ENCODE measurements at regions not wholly inside any gene's neighbourhood (a gene's known extent, or its start where the extent isn't known, plus 50 kb on each side); places are given as distances from the start of the nearest gene placed in this dataset.
"Not testable (repeated sequence)": the region's sequence is repeated elsewhere in the genome, so short reads cannot be mapped to it uniquely, and the experiment has no call there.

DNA sequence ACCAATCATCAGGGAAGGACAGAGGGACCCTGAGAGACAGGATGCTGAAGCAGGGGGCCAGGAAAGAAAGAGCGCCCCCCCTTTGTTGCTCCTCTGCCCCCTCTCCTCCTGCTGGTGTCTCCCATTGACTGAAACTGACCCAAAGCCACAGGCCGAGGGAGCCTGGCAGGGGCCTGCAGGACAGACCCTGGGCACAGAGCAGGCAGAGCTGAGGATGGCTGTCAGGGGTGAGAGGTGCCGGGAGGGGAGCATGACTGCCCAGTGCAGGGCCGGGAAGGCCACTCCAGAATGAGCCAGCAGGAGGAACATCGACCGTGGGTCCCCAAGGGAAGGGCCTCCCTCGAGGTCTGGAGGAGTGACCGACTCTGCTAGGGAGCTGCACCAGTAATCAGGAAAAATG, 427.8 kb downstream of the PREX1 start:
- DNase-seq (ENCODE audit: low read depth in 1 of 2, low spot score in 1 of 2): no peak
- Histone ChIP-seq H3K4me3 (no peak overlapping the region), H3K27ac (no peak overlapping the region), H3K27me3 (no peaks in the 10 kb centered on the region), H3K4me1 (ENCODE audit: low read depth) (peaks cover 4% of the 10 kb centered on the region), H3K36me3 (no peaks in the 10 kb centered on the region), H3K9me3 (ENCODE audit: low read depth) (no peaks in the 10 kb centered on the region)
- TF ChIP-seq, protein P1, sequence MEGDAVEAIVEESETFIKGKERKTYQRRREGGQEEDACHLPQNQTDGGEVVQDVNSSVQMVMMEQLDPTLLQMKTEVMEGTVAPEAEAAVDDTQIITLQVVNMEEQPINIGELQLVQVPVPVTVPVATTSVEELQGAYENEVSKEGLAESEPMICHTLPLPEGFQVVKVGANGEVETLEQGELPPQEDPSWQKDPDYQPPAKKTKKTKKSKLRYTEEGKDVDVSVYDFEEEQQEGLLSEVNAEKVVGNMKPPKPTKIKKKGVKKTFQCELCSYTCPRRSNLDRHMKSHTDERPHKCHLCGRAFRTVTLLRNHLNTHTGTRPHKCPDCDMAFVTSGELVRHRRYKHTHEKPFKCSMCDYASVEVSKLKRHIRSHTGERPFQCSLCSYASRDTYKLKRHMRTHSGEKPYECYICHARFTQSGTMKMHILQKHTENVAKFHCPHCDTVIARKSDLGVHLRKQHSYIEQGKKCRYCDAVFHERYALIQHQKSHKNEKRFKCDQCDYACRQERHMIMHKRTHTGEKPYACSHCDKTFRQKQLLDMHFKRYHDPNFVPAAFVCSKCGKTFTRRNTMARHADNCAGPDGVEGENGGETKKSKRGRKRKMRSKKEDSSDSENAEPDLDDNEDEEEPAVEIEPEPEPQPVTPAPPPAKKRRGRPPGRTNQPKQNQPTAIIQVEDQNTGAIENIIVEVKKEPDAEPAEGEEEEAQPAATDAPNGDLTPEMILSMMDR (IDR thresholded peaks at IDR 0.05; ENCODE audit: low read depth, low read length): no peak

DNA sequence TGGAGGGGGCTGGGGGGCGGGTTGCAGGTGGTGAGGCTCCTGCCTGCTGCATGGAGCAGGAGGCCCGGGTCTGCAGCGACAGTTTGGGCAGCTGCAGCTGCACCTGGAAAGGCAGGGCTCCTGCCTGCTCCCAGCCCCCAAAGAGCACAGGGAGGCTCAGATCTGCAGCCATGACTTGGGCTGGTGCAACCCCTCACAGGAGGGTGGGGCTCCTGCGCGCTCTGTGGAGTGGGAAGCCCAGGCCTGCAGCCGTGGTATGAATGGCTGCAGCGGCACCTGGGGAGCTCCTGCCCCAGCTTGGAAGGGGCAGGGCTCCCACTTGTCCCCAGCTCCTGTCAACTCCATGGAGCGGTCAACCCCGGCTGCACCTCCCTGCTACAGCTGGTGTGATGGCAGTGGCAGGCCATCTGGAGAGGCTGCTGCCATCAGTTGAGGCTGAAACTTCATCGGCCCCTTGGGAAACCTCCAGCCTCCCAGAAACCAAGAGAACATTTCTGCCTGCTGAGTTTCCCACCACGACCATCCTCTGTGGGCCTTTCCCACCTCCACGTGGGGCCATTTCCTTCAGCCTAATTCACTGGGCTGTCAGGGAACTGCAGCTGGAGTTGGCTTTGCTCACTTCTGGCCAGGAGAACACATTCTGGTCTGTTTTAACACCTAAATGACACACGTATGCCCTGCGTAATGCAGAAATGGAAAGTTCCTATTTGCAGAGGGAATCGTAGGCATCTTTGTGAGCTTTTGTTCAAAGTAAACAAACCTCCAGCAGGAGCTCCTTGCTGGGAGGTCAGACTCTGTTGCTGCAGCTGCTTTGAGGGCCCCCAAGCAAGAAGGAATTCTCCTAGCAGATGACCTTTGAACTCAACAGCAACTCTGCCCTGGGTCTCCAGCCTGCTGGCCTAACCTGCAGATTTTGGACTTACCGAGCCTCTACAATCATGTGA, 429.0 kb downstream of the PREX1 start:
- DNase-seq (ENCODE audit: low read depth in 1 of 2, low spot score in 1 of 2): no peak
- Histone ChIP-seq H3K36me3 (no peaks in the 10 kb centered on the region), H3K9me3 (ENCODE audit: low read depth) (no peaks in the 10 kb centered on the region), H3K4me1 (ENCODE audit: low read depth) (peaks cover 4% of the 10 kb centered on the region), H3K27me3 (no peaks in the 10 kb centered on the region), H3K27ac (no peak overlapping the region), H3K4me3 (no peak overlapping the region)
- TF ChIP-seq, protein P1 (IDR thresholded peaks at IDR 0.05; ENCODE audit: low read depth, low read length): no peak

DNA sequence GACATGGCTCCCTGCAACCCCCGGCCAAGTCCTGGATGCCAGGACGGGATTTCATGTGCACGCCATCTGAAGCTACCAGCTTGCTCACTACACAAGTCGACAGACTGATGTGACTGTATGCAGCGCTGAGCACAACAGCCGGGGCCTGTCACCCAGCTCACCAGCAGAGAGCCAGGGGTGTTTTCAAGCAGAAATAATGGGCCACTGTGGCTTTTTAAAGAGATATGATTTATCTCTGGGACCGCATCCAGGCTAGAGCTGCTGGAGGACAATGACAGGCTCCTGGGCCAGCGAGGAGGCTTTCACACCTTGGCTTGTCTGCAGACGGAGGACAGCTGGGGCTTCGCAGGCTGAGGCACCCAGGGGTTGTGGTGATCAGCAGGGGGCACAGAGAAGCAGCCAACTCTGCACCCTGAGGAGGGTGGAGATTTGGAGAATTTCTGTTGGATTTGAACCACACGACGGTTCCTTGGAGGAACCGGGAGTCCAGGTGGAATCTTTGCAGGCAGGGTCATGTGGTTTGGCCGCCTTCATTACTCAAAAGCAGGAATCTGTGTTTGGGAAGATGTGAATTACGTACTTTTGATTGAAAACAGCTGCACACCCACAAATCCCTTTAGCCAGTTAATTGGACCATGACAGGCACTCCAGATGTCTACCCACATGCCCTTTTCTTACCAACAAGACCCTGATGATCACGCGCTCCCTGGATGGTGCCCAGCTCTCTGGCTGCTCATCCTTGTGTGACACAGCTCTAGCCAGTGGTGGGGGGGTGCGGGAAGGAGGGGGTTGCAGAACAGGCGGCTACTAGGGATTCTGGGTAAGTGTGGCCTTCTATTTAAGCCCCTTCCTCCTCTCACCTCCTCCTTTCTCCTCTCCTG, 430.6 kb downstream of the PREX1 start:
- not testable (repeated sequence) for H3K36me3 ChIP-seq; H3K4me1 ChIP-seq (ENCODE audit: low read depth); H3K27ac ChIP-seq; H3K27me3 ChIP-seq; H3K4me3 ChIP-seq; H3K9me3 ChIP-seq (ENCODE audit: low read depth)
- peak in 1 of 2 donors; percentile 52 for DNase-seq (ENCODE audit: low read depth in 1 of 2, low spot score in 1 of 2)

DNA sequence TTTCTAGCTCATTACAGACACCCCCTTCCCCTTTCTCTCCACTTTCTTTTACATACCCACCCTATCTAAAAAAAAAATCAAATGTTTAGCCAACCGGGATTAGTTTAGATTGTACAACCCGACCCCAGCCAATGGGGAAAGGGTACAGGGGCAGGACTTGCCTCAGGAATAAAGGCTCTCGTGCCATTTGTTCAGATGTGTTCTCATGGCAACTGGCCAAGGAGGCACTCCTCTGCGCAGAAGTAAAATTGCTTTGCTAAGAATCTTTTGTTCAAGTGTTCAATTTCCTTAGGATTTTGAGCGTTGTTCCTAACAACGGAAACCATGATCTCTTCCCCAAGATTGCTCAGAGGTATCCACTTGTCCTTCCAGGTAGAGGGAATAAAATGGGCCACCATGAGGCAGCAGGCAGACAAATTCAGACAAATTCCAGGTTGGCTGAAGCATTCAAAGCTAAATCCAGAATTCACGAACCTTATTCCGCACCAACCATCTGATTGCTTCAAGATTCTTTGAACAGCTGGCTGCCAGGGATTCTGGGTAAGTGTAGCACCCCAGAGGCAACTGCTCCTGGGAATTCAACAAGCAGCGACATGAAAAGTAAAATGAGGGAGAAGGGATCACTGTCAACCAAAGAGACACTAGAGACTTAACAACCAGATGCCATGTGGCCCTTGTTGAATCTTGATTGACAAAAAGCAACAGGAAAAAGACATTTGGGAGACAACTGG, 431.8 kb downstream of the PREX1 start:
- Histone ChIP-seq H3K4me1 (ENCODE audit: low read depth) (peaks cover 4% of the 10 kb centered on the region), H3K27ac (no peak overlapping the region), H3K27me3 (no peaks in the 10 kb centered on the region)

DNA sequence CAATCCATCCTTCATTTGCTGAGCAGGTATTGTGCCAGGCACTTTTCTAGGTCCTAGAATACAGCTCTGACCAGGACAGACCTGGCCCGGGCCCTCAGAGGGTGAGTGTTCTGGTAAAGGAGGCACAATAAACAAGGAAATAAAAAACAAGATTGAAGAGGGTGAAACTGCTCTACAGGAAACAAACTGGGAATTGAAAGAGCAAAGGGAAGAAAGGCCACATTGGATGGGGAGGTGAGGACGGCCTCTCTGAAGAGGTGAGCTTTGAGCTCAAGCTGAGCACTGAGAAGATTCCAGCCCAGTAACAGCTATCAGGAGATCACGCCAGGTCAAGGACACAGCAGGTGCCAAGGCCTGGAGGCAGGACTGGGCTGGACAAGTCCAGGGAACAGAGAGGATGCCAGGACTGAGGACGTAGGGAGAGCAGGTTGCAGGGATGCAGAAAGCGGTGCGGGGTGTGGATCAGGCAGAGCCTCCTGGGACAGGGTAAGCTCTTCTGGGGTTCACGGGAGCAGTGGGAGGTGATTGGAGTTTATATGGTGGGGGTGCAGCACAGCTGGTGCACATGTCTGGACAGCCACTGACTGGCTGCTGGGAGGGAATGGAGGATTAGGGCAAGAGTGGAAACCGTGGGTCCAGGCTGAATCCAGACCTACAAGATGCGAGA, 433.3 kb downstream of the PREX1 start:
- DNase-seq (ENCODE audit: low read depth in 1 of 2, low spot score in 1 of 2): no peak
- H3K27me3 ChIP-seq: no peaks in the 10 kb centered on the region
- H3K4me3 ChIP-seq: no peak overlapping the region
- no peaks in the 10 kb centered on the region for H3K9me3 ChIP-seq (ENCODE audit: low read depth)
- H3K36me3 ChIP-seq: no peaks in the 10 kb centered on the region
- H3K4me1 ChIP-seq (ENCODE audit: low read depth): peaks cover 4% of the 10 kb centered on the region
- H3K27ac ChIP-seq: no peak overlapping the region
- TF ChIP-seq, protein P1 (IDR thresholded peaks at IDR 0.05; ENCODE audit: low read depth, low read length): no peak

More for the DNA sequence above, 431.8 kb downstream of the PREX1 start:
- Histone ChIP-seq H3K9me3 (ENCODE audit: low read depth) (no peaks in the 10 kb centered on the region), H3K4me3 (no peak overlapping the region), H3K36me3 (no peaks in the 10 kb centered on the region)
- TF ChIP-seq, protein P1 (IDR thresholded peaks at IDR 0.05; ENCODE audit: low read depth, low read length): no peak
- no peak for DNase-seq (ENCODE audit: low read depth in 1 of 2, low spot score in 1 of 2)
